ENCODE measurements at regions not wholly inside any gene's neighbourhood (a gene's known extent, or its start where the extent isn't known, plus 50 kb on each side); places are given as distances from the start of the nearest gene placed in this dataset.

DNA sequence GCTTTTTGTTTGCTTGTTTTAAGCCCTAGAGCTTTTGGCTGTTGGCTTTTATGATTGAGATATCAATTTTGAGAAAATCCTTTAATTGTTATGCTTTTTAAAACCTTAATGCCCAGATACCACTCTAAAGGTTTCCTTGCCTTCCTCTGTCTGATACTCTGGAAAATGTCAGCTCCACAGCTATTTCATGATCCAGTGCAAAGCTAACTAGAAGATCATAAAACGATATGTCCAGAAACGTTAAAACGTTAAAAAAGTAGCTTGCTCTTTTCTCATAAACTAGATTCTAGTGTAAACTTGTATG lies 189.5 kb upstream of the TENT5A start:
- in situ Hi-C loops (cut with MboI; ENCODE audit: low sequenced_read_pairs, unreplicated experiment): no loop called here
- no peak for DNase-seq (ENCODE audit: low spot score)
- TF ChIP-seq, protein P1, sequence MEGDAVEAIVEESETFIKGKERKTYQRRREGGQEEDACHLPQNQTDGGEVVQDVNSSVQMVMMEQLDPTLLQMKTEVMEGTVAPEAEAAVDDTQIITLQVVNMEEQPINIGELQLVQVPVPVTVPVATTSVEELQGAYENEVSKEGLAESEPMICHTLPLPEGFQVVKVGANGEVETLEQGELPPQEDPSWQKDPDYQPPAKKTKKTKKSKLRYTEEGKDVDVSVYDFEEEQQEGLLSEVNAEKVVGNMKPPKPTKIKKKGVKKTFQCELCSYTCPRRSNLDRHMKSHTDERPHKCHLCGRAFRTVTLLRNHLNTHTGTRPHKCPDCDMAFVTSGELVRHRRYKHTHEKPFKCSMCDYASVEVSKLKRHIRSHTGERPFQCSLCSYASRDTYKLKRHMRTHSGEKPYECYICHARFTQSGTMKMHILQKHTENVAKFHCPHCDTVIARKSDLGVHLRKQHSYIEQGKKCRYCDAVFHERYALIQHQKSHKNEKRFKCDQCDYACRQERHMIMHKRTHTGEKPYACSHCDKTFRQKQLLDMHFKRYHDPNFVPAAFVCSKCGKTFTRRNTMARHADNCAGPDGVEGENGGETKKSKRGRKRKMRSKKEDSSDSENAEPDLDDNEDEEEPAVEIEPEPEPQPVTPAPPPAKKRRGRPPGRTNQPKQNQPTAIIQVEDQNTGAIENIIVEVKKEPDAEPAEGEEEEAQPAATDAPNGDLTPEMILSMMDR (IDR thresholded peaks at IDR 0.05; ENCODE audit: borderline replicate concordance, control extremely low read depth, extremely low read depth, insufficient read depth, missing control alignments): no peak

DNA sequence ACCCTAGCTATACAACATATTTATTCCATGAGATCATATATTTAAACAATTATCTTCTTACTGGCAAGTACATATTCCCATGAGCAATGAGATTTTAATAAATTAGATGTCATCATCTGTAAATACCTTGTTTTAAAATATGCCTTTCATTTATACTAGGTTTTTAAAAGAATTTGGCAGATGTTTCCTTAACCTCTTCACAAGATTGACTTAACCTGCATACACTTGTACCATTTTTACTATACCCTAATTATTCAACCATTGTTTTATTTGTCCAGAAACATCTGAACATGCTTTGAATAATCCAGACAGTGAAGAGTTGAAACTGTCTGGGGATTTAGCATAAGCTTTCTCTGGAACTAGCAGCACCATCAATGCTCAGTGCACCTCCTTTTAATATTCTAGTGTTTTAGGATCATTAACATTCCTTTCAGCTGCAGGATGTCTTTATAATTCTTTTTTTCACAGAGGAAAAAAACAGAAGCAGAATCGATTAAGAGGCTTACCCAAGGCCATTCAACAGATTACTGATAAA lies 188.0 kb upstream of the TENT5A start:
- DNase-seq (ENCODE audit: low spot score): no peak
- in situ Hi-C loops (cut with MboI; ENCODE audit: low sequenced_read_pairs, unreplicated experiment): no loop called here
- TF ChIP-seq, protein P1 (IDR thresholded peaks at IDR 0.05; ENCODE audit: borderline replicate concordance, control extremely low read depth, extremely low read depth, insufficient read depth, missing control alignments): no peak

DNA sequence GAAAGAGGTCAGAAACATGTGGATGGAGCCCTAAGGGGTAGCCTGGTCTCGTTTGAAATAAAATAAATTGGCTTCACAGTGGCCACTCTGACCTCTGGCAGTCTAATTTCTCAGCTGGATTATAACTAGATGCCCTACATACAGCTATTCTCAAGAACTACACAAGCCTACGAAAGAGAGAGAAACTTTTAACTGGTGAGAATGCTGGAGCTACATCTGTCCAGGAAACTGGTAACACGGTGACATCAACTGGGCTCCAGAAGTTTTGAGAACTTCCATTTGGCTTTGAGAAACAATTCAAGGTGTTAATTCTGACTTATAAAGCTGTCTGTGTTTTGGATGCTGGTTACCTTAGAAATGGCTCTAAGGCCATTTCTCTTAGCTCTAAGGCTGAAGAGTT lies 187.3 kb upstream of the TENT5A start:
- in situ Hi-C loops (cut with MboI; ENCODE audit: low sequenced_read_pairs, unreplicated experiment): no loop called here
- TF ChIP-seq, protein P1 (IDR thresholded peaks at IDR 0.05; ENCODE audit: borderline replicate concordance, control extremely low read depth, extremely low read depth, insufficient read depth, missing control alignments): no peak

DNA sequence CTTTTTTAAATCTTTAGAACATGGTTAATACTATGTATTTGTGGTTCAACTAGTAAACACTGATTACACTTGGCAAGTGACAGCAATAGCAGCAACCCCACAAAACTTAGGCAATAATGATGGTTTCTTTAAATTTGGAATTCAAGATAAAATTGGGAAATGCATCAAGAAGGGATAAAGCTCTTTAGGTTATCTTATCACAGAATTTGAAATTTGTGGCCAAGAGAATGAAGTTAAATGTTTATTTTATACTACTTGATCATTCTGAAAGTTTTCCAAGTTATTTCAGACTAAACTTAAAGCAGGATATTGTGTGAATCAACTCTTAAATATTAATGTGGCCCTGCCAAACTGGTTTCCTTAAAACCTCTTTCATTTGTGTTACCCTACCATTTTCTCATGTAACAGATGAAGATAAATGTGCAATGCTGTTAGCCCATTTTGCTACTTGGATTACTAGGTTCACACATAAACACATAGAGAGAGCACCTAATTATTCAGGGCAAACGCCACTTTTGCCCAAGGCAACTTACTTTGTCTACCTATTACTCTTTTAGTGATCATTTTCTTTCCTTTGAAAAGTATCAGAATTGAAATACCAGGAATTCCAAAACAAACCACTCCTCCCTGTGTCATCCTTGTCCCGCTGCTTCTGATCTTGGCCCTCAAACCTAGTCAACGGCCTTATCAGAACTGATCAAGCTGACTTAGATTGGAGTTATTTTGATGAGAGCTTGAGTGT lies 186.7 kb upstream of the TENT5A start:
- in situ Hi-C loops (cut with MboI; ENCODE audit: low sequenced_read_pairs, unreplicated experiment): no loop called here
- no peak for DNase-seq (ENCODE audit: low spot score)
- TF ChIP-seq, protein P1 (IDR thresholded peaks at IDR 0.05; ENCODE audit: borderline replicate concordance, control extremely low read depth, extremely low read depth, insufficient read depth, missing control alignments): no peak

More for the DNA sequence above, 187.3 kb upstream of the TENT5A start:
- DNase-seq (ENCODE audit: low spot score): no peak

DNA sequence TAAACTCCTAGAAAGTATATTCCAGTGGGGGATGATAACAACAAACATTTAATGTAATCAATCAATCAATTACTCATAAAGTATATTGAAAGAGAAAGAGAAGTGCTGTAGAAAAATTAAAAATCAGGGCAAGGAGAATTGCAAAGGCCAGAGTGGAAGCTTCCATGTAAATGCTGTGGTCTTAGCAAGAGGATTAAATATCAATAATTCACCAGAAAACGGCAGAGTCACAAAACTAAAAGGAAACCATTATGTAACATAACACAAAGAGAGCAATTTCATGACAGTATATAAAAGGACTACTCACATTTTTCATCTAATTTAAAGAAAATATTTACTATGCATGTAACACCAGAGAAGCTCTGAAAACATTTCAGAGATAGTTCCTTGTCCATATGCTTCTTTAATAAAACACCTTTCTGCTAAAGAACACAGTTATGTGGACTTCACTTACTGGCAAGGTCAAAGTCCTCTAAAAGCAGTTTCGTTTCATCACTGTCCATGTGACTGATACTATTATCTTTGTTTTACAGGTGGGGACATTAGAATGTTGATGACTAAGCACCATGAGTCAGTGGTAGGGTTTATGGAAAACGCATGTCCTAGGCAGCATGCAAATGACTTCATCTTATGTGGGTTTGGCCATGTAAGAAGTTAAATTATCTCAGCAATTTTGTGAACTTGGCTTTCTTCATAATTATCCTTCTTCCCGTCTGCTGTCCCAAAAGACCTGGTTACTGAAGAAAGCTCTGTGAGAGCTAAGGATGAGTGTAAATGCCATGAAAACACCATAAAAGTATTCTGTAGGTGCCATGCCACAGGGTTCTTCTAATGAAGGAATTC lies 185.8 kb upstream of the TENT5A start:
- in situ Hi-C loops (cut with MboI; ENCODE audit: low sequenced_read_pairs, unreplicated experiment): no loop called here
- TF ChIP-seq, protein P1 (IDR thresholded peaks at IDR 0.05; ENCODE audit: borderline replicate concordance, control extremely low read depth, extremely low read depth, insufficient read depth, missing control alignments): no peak
- no peak for DNase-seq (ENCODE audit: low spot score)

DNA sequence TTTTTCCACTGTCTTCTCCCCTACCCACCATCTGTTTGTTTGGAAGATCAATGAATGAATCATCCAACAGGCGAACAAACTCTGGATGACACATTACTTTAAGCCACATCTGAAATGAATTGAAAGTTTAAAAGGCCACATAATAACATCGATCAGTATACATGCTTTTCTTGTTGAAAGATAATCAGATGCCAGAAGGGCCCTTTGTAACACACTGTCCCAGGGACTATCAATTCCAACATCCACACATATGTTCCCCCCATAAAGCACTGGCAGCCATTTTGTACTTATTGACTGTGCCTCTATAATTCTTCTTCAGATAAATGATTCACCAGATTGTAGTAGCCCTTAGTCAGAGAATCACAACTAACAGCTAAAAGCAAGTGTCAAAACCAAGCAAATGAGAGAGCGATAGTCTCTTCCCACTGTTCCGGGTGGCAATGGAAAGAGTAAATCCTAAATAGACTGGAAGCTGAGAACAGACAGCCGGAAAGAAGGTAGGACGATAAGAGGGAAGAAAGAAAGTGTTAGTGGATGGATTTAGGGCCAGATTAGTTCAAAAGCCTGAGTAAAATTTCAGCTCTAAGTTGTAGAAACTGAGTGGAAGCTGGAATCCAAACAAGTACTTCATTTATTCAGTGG lies 184.9 kb upstream of the TENT5A start:
- TF ChIP-seq, protein P1 (IDR thresholded peaks at IDR 0.05; ENCODE audit: borderline replicate concordance, control extremely low read depth, extremely low read depth, insufficient read depth, missing control alignments): no peak
- in situ Hi-C loops (cut with MboI; ENCODE audit: low sequenced_read_pairs, unreplicated experiment): no loop called here
- DNase-seq (ENCODE audit: low spot score): no peak

Measured in GM13976 (cell line).